Heart left ventricle (tissue), 13 donors: ENCODE measurements at regions not wholly inside any gene's neighbourhood (a gene's known extent, or its start where the extent isn't known, plus 50 kb on each side); places are given as distances from the start of the nearest gene placed in this dataset.

Experiments used
- POLR2A ChIP-seq, 2 donors: fragments of 450-650 bp; IDR thresholded peaks; one replicate each; pipeline ENCODE4 v1.6.1; 2017; ENCODE audit warnings: antibody characterized with exemption in 2 of 2, mild to moderate bottlenecking in 2 of 2, moderate library complexity in 2 of 2
- TF ChIP-seq, protein P1 (sequence below), 12 donors: fragments of 200-600 bp; sonication (generic) in 4 of 12; IDR thresholded peaks; one replicate each; pipeline versions ENCODE4 v1.5.0 to v1.8.0; 2018 to 2022; ENCODE audit warnings: antibody characterized with exemption in 12 of 12, mild to moderate bottlenecking in 5 of 12
- donor health status: ischemic (EF 13 %, LVEDD 7.1; RV severe dilation, severe dysfunction).
- donor health status: DM: no; HTN: yes; CAD: no.
- donor health status: DM: no; HTN: no; CAD: no.
- donor health status: ischemic (EF 25% LVEDD 6.9; RV normal size, moderate dysfunction).
- donor health status: ischemic (EF 25% LVEDD 5.7; RV mildly dilated, moderate dysfunction).
- donor health status: ischemic (EF 35%, LVEDD 5.7; RV mildly dilated, moderate dysfunction).
- donor health status: nonischemic (EF 11% LVEDD 7.7; RV severe dilation, severe dysfunction).
- donor health status: DM: yes; HTN: yes; CAD: no.
- donor health status: PGD.
- donor health status: ischemic (EF 29% LVEDD 5.4; RV normal size, mild dysfunction).
- donor health status: nonischemic (EF 23%, LVEDD 6.1; RV moderate dilation, normal function).

DNA sequence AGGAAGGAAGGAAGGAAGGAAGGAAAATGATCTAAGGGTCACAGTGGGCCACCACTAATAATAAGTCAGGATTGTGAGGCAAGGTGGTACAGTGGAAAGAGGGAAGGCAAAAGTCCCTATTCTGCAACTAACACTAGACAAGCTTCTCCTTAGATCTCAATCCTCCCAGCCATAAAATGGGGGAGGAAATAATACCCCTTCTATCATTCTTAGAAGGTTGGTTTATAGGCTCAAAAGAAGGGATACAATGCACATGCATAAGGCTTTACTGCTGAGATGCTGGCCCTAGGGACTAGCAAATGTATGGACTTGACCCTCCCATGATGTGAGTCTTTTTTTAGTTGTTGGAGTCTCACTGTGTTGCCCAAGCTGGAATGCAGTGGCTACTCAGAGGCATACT is 167.7 kb upstream of the ZNF507 start:
- TF ChIP-seq, protein P1, sequence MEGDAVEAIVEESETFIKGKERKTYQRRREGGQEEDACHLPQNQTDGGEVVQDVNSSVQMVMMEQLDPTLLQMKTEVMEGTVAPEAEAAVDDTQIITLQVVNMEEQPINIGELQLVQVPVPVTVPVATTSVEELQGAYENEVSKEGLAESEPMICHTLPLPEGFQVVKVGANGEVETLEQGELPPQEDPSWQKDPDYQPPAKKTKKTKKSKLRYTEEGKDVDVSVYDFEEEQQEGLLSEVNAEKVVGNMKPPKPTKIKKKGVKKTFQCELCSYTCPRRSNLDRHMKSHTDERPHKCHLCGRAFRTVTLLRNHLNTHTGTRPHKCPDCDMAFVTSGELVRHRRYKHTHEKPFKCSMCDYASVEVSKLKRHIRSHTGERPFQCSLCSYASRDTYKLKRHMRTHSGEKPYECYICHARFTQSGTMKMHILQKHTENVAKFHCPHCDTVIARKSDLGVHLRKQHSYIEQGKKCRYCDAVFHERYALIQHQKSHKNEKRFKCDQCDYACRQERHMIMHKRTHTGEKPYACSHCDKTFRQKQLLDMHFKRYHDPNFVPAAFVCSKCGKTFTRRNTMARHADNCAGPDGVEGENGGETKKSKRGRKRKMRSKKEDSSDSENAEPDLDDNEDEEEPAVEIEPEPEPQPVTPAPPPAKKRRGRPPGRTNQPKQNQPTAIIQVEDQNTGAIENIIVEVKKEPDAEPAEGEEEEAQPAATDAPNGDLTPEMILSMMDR (IDR thresholded peaks at IDR 0.05) = no peak
- TF ChIP-seq POLR2A (IDR thresholded peaks at IDR 0.05) = no peak
